Endothelial cell of hepatic sinusoid (primary cell): ENCODE measurements at regions not wholly inside any gene's neighbourhood (a gene's known extent, or its start where the extent isn't known, plus 50 kb on each side); places are given as distances from the start of the nearest gene placed in this dataset.

ENCODE experiments used
- in situ Hi-C: cut with HindIII; loops from 2 replicates; pipeline ENCODE4 v1.10.0; 2017; ENCODE audit warnings: low sequenced_read_pairs

DNA sequence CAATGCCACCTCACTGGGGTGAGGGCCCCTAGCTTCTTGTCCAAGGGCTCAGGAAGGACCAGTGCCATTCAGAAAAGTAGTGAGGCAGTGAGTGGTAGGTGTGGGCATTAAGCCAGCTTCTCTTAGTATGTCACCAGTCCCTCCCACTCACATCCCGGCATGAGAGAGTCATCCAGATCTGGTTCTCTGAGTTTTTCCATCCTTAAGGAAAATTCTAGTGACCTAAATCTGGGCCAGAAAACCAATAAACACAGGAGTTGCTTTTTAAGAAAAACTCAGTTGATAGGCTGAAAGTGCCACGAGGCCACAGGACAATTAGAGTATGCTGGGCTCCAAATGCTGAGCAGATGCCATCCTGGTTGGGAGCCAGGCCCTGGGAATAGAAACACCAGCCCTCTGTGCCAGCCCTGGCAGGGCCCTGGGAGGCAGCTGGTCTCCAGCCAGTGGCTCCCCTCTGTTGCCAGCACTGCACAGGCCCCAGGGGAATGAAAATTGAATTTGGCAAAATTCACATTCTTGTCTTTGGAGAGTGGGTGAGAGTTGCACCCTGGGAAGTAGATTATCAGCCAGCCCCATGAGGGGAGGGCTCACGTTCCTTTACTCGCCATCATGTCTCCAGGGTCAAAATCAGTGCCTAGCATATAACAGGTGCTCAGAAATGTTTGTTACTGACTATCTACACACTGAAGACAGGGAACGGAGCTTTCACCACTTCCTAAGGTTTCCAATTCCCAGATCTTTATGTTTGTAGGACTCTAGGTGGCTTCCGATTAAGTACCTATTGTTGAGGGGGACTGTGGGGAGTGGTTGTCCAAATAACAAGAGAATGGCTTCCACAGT, 52.8 kb downstream of the FAM43A start:
- in situ Hi-C loops: no loop called here

DNA sequence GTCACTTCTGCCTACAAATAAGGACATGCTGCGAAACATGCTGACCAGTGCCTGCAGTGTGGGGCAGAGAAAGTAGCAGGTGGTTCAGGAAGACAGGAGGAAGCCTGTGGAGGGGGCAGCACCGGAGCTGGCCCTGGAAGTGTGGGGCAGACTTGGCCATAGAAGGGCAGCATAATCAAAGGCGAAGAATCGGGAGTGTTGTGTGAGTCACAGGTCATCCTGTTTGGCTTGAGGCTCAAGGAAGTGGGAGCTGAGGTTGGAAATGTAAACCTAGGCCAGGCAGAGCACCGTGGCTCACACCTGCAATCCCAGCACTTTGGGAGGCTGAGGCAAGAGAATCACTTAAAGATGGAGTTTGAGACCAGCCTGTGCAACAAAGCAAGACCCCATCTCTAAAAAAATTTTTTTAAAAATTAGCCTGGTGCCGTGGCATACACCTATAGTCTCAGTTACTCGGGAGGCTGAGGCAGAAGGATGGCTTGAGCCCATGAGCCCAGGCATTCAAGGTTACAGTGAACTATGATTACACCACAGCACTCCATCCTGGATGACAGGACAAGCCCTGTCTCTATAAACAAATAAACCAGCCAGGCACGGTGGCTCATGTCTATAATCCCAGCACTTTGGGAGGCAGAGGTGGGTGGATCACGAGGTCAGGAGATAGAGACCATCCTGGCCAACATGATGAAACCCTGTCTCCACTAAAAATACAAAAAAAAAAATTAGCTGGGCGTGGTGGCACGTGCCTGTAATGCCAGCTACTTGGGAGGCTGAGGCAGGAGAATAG, 54.0 kb downstream of the FAM43A start:
- in situ Hi-C loops: no loop called here

DNA sequence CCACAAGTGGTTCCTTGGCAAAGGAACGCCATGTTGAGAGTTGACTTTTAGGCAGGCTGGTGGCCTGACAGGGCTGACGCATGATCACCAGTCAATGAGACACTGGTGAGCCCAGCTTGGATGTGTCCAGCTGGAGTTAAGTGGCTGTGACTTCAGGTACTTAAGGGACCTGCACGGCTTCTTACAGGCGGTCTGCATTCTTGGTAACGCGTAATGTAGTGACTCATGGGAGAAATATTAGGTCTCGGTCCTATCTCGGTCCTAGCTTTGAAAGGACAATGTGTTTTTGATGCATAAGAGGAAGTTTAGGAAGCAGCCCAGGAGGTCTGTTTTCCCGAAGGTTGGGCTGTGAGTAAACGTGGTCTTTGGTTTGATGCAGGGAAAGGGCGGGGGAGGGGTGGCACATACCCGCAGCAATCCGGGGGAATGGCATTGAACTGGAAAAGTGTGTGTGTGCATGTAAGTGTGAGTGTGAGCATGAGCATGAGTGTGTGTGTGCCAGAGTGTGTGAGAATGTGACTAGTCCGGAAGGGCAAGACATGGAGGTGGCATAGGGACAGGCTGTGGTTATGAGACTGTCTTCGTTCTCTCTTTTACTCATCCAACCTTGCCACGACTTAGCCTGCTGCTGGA, 55.3 kb downstream of the FAM43A start:
- in situ Hi-C loops: no loop called here

DNA sequence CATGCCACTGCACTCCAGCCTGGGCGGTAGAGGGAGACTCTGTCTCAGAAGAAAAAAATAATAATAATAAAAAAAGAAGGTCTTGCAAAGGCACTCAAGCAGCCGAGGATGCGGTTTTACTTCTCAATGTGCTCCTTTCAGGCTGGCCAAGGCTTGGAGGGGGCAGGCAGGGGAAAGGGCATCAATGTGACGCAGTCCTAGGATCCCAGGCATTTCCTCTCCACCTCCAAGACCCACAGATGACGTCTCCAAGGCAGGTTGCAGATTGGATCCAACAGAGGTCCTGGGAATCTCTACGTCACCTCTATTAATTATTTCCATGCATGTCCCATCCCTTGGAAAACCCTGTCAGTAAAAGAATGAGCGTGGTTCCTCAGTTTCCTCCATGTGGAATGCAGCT, 56.2 kb downstream of the FAM43A start:
- in situ Hi-C loops: no loop called here

DNA sequence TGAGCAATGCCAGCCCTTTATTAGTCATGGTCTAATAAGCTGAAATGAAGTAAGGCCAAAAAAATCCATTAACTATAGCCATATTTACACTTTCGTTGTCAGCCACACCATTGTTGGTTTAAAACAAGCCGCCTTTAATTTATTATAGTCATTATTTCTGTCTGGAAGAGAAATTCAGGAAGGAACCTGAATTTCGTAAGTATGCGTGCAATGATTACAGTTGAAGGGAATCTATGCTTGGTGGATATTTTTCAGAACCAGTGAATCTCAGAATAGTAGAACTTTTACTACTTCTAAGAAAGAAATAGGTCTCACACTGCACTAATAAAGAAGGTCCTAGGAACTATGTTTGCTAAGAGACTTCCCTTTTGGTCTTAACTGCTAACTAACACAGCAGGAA, 59.1 kb downstream of the FAM43A start:
- in situ Hi-C loops: no loop called here

DNA sequence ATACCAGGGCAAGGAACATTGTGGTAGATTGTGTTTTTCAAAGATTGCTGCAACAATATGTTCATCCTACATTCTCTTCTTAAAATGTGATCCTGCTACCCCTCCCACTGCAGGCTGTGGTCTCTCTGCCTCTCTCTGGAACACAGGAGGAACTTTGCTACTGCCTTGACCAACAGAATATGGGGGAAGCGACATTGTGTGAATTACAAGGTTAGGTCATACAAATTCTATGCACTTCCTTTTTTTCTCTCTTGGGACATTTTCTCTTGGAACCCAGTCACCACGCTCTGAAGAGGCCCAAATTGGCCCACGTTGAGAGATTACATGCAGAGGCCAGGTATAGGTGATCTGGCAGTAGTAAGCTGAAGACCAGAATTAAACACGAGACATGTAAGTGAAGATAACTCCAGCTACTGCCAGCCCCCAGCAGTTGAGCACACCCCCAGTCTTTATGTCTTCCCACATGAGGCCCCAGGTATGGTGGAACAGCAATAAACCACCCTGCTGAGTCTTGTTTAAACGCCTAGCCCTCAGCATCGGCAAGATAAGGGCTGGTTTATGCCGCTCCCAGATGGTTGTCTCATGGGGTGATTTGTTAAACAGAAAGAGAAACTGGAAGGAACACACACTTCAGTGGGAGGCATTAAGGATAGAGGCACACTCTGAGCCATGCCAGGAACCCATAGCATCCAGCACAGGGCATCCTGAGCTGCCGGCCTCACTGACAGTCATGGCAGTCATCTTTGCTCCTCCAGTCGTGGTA, 59.9 kb downstream of the FAM43A start:
- in situ Hi-C loops: no loop called here

DNA sequence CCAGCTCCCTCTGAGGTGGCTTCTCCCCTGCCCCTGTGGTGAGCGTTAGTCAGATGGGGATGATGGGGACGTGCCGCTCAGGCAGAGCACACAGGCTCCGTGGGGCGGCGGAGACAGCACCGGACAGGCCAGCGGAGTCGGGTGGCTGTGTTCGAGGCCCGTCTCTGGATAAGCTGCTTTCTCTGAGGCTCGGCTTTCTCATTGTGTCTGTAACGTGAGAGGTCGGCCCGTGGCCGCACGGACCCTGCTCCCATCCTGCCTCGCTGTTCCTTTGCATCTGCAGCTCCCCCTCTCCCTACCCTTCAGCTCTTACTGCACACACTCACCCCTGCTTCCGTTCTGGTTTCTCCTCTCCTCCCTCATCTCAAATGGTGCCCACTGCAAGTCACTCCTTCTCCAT, 62.5 kb downstream of the FAM43A start:
- in situ Hi-C loops: no loop called here

DNA sequence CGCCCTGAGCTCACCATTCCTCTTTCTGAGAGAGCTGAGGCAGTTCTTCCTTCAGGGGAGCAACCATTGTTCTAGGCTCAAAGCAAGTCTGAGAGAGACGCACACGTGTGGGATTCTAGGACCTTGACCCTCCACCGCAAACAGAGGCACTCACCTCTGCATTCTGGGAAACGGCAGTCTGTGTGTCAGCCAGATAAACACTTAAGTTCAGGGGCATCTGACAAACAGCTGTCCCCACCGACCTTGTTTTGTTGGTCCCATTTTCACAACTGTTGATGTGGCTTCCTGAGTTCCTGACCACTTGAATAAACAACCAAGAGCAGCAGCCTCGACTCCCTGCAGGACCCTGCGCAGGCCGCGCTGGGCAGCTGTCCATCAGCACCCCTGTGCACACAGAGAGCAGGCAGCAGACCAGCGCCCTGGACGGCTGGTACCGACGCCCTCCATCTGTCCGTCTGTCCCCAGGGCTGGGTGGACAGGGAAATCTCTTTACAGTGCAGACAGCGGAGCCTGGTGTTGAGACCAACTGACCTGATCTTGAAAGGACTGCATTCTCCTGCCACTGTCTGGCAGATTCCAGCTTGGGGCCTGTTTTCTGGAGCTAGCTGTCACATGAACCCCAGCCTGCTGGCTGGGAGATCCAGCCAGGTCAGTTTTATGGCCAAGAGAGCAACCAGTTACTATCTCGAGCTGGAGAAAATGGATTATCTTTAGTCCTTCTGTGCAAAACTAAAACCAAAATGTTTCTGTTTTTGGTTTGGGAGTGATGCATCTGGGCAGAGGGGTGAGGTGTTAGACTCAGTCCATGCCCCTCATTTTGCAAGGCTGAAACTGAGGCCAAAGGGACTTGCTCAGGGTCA, 64.2 kb downstream of the FAM43A start:
- in situ Hi-C loops: loop anchor here (5.0 kb wide), 1 partner anchor 57 kb away; no protein-coding TSS in a partner anchor

DNA sequence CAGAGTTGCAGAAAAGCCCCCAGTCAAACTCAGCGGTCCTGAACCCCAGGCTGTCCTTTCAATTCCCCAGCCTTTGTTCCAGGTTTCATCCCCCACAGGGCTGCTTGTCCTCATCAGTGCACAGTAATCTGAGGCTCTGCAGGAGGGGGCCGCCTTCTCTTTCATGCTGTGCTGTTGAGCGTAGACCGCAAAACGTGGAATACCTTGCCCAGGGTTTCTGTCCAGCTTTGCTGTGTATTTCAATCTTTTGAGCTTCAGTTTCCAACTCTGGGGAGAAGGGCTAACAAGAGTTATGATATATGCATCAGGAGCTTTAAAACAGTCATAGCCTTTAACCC, 64.8 kb downstream of the FAM43A start:
- in situ Hi-C loops: loop anchor here (5.0 kb wide), 1 partner anchor 57 kb away; no protein-coding TSS in a partner anchor

DNA sequence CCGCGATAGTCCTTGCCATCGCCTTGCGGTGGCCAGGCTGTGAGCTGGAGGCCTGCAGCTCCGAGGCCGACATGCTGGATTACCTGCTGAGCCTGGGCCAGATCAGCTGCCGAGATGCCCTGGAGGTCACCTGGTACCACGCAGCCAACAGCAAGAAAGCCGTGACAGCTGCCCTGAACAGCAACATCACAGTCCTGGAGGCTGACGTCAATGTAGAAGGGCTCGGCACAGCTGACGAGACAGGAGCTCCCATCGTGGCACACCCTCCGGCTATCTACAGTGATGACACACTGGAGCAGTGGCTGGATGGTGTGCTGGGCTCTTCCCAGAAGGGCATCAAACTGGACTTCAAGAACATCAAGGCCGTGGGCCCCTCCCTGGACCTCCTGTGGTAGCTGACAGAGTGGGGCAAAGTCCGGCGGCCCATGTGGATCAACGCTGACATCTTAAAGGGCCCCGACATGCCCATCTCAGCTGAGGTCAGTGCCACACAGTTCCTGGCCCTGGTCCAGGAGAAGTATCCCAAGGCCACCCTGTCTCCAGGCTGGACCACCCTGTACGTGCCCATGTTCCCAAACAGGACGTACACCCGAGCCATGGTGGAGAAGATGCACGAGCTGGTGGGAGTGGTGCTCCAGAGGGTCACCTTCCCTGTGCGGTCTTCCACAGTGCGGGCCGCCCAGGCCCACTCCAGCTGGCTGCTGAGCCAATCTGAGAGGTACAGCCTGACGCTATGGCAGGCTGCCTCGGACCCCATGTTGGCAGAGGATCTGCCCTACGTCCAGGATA, 70.2 kb downstream of the FAM43A start:
- in situ Hi-C loops: no loop called here

DNA sequence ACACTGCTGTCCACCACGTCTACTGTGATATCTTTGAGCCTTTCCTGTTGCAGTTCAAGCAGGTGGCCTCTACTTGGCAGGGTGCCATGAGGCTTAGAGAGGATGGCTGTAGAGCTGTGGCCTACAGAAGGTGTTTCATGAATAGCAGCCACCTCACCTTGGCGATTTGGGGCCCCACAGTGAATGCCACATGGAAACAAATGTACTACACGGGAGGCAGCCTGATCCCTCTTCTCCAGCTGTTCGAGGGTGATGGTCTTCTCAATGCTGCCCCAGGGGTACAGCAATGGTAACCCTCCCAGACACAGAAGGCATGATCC, 70.7 kb downstream of the FAM43A start:
- in situ Hi-C loops: no loop called here

DNA sequence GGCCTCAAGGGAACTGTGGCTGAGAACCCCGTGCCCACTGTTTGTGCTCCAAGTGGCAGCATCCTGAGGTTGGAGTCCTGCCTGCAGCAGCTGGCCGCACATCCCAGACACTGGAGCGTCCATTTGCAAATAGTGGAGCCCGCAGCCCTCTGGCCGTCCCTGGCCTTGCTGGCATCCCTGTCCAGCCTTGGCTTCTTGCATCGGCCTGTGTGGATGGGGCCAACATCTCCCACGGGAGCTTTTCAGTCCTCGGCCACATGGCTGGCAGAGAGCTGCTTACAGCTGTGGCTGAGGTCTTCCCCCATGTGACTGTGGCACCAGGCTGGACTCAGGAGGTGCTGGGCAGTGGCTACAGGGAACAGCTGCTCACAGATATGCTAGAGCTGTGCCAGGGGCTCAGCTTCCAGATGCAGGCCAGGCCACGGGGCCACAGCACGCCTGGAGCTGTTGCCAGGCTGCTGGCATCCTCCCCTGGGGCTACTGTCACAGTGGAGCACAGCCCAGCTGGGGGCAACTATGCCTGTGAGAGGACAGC, 71.2 kb downstream of the FAM43A start:
- in situ Hi-C loops: no loop called here

DNA sequence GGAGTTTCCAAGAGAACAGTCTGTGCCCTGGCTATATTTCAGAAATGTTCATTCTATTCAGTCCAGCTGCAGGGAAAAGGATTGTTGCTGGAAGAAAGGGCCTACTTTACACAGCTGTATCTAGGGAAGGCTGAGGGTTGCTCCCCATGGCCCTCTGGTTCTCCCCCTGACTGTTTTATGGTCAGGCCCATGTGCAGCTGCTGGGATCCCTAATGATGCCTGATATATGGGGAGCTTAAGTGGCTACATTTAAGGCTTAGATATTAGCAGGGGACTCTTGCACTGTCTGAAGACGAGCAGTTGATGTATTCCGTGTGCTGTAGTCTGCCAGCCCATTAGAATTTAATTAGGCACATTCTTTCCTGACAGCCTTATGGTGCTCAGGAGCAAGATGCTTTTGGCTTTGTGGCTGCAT, 72.0 kb downstream of the FAM43A start:
- in situ Hi-C loops: no loop called here

DNA sequence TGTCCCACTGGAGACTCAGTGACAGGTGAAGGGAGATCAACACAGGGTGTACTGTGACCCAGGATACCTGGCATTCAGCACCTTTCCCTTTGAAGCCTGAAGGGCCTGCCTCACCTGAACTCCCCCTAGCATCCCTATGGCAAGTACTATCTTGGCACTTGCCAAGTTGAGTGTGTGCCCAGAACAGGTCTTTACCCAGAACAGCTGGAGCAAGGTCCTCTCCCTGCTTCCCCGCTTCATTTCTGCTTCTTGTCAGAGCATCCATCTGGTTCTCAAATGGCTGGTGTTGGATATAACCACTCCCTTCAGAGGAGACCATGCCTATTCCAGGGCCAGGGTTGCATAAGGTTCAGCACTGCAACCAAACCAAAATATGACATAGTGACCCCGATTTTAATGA, 73.0 kb downstream of the FAM43A start:
- in situ Hi-C loops: no loop called here

DNA sequence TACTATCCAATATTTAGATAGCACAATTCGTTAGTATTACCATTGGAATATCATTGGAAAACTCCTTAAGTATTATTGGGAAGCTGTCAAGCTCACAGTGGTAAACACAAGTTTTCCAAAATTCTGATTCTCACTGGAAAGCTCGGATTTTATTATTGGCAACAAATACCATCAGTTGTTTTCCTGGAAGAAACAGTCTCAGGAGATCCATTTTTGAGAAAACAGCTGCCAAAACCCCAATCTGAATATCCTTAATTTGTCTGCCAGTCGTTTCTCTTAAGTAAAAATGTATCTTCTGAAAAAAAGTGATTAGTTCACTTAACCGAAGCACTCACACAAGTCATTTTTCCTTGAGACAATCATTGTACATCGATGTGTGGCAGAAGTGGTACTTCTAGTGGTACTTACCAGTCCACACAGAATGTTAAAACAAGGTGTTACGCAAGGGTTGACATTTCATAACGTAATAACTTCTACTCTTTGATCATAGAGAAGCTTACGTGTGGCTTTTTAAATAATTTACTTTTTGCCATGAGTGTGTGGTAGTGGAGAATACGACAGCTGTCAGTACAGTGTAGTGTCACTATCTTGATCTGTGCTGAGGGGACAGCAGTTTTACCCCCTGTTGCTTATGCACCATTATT, 74.9 kb downstream of the FAM43A start:
- in situ Hi-C loops: no loop called here

DNA sequence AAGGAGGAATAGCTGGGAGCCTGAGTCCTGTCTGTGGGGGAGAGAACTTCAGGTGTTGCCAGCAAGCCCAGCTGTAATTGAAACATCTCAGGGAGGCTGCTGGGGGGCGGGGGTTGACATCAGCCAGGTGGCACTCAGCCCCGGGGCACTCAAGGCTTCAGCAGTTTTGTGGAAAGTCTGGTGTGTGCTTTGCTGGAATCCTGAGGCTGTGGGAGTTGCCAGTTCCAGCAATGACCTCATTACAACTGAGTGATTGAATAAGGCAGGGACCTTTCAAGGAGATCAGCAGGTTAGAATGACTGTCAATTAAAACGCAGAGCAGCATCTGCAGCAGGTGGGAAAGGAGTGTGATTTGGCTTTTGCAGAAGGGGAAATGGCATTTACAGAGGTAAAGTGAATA, 75.7 kb downstream of the FAM43A start:
- in situ Hi-C loops: no loop called here

DNA sequence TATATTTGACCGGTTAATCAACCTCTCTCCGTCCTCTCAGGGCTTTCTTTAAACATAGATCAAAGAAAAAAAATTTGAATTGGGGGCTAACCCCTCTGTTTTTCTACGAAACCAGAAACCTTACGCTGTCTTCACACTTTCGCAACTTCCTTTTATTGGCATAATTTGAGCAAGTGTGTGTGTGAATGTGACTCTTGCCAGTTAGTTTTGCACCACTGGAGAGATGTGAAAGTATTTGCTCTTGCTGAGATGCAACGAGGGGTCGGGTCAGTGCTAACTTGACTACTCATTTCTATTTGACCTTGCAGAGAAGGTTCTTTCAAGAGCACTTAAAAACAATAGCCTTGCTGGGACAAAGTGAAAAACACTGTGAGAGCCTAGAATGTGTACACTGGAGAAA, 81.2 kb downstream of the FAM43A start:
- in situ Hi-C loops: no loop called here

DNA sequence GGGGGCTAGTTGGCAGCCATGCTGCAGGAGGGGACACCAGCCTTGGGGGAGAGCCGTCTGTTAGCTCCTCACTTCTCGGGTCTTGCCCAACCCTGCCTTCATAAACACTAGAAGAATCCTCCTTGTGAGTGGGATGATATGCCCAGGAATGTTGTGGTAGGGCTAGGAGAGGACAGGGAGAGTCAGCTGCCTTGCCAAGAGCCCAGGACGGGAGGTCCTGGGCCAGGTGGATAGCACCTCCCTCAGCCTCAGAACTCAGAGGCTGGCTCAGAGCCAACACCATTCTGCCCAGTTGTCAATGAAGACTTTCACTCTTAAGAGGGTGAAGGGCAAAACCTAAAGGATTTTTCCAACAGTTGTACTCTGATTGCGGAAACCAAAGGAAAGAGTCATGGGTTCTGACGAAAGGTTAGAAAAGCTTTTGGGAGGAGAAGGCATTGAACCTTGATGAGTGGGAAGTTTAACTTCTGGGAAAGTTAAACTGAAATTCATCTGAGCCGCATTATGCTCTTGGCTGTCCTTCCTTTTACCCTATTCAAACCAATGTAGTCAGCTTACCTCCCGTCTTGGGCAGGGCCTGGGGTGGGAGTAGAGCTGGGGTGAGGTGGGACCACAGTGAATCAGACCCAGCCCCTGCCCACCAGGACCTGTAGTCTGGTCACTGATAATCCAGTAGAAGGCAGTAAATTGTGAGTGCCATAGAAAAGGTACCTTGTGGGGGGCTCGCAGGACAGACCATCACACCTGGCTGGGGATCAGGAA, 81.9 kb downstream of the FAM43A start:
- in situ Hi-C loops: no loop called here
